ENCODE measurements at regions not wholly inside any gene's neighbourhood (a gene's known extent, or its start where the extent isn't known, plus 50 kb on each side); places are given as distances from the start of the nearest gene placed in this dataset.

GRCh38 chr10:78527296-78527695 is 493.6 kb downstream of the RPS24 start:
- Histone ChIP-seq H3K4me1 (ENCODE audit: insufficient read depth, low read length, poor library complexity, severe bottlenecking) (no peaks in the 10 kb centered on the region), H3K4me2 (ENCODE audit: low read length) (no peak overlapping the region), H3K36me3 (ENCODE audit: insufficient read depth, low read length) (no peaks in the 10 kb centered on the region), H3K27ac (ENCODE audit: low read depth, low read length, poor library complexity, severe bottlenecking) (no peak overlapping the region), H3K9me2 (ENCODE audit: insufficient read depth, low read length) (no peaks in the 10 kb centered on the region), H2AFZ (ENCODE audit: low read length) (no peak overlapping the region), H3K9me3 (ENCODE audit: low read length) (no peaks in the 10 kb centered on the region), H3K4me3 (ENCODE audit: low read depth, low read length, poor library complexity, severe bottlenecking) (no peak overlapping the region), H3K79me2 (ENCODE audit: insufficient read depth, low read depth, low read length) (no peaks in the 10 kb centered on the region), H4K20me1 (ENCODE audit: insufficient read depth, low read length) (no peaks in the 10 kb centered on the region)
- intact Hi-C loops (cut with micrococcal nuclease; ENCODE audit: unreplicated experiment) = no loop called here
- no TSS peak for BruUV-seq (replicated peaks)
- ChIA-PET POLR2A (no interaction called here), CTCF (ENCODE audit: unreplicated experiment) (no interaction called here)
- TF ChIP-seq, protein P1, sequence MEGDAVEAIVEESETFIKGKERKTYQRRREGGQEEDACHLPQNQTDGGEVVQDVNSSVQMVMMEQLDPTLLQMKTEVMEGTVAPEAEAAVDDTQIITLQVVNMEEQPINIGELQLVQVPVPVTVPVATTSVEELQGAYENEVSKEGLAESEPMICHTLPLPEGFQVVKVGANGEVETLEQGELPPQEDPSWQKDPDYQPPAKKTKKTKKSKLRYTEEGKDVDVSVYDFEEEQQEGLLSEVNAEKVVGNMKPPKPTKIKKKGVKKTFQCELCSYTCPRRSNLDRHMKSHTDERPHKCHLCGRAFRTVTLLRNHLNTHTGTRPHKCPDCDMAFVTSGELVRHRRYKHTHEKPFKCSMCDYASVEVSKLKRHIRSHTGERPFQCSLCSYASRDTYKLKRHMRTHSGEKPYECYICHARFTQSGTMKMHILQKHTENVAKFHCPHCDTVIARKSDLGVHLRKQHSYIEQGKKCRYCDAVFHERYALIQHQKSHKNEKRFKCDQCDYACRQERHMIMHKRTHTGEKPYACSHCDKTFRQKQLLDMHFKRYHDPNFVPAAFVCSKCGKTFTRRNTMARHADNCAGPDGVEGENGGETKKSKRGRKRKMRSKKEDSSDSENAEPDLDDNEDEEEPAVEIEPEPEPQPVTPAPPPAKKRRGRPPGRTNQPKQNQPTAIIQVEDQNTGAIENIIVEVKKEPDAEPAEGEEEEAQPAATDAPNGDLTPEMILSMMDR (conservative IDR thresholded peaks at IDR 0.05; ENCODE audit: low read length) = no peak
- no peak for TF ChIP-seq EZH2phosphoT487 (IDR thresholded peaks at IDR 0.05; ENCODE audit: borderline replicate concordance, low read depth, low read length)
- DNase-seq (ENCODE audit: low spot score) = no peak

DNA sequence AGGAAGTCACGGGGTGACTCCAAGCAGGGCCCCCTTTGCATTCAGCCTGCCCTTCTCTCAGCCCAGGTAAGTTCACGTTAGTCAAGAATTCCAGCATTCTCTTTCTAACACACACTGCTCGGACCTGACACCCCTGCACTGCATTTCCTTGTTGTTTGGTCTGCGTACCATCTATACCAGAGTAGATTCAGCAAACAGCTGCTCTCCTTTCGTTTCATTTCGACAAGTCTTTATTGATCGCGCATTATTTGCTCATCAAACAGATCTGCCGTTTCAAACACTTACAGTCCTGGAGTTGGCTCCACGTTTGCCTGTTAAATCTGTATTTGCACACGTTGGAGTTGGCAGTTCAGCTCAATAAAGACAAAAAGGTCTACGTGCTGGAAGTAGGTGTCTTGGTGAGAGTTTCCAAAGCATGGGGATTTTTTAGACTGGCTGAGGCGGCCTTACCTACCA is 495.1 kb downstream of the RPS24 start:
- H3K27ac ChIP-seq (ENCODE audit: low read depth, low read length, poor library complexity, severe bottlenecking) = no peak overlapping the region
- CTCF ChIA-PET (ENCODE audit: unreplicated experiment) = no interaction called here
- no peaks in the 10 kb centered on the region for H3K79me2 ChIP-seq (ENCODE audit: insufficient read depth, low read depth, low read length)
- intact Hi-C loops (cut with micrococcal nuclease; ENCODE audit: unreplicated experiment) = no loop called here
- TF ChIP-seq, protein P1 (conservative IDR thresholded peaks at IDR 0.05; ENCODE audit: low read length) = no peak
- no peak for TF ChIP-seq EZH2phosphoT487 (IDR thresholded peaks at IDR 0.05; ENCODE audit: borderline replicate concordance, low read depth, low read length)
- no peaks in the 10 kb centered on the region for H4K20me1 ChIP-seq (ENCODE audit: insufficient read depth, low read length)
- no peak overlapping the region for H3K4me2 ChIP-seq (ENCODE audit: low read length)
- no peak overlapping the region for H2AFZ ChIP-seq (ENCODE audit: low read length)
- DNase-seq (ENCODE audit: low spot score) = no peak
- H3K9me3 ChIP-seq (ENCODE audit: low read length) = no peaks in the 10 kb centered on the region
- H3K9me2 ChIP-seq (ENCODE audit: insufficient read depth, low read length) = no peaks in the 10 kb centered on the region
- BruUV-seq (replicated peaks) = no TSS peak
- H3K4me3 ChIP-seq (ENCODE audit: low read depth, low read length, poor library complexity, severe bottlenecking) = no peak overlapping the region
- no peaks in the 10 kb centered on the region for H3K36me3 ChIP-seq (ENCODE audit: insufficient read depth, low read length)
- POLR2A ChIA-PET = no interaction called here
- H3K4me1 ChIP-seq (ENCODE audit: insufficient read depth, low read length, poor library complexity, severe bottlenecking) = no peaks in the 10 kb centered on the region

DNA sequence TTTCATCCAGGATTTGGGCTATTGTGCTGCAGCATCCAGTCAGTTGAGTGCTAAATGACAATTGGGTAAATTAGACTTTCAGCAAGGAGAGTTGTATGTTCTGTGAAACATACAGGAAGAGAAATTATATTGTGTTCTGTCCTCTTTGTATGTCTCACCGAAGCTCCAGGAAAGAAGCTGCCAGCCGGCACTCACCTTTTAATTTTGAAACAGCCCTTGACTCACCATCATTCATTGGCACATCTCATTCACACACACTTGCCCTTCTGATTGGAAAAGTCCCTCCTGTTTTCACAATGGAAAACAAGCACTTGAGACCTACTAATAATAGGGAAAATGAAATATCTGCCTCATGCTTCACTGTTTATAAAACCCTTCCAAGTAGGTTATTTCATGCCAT is 495.6 kb downstream of the RPS24 start:
- Histone ChIP-seq H3K27ac (ENCODE audit: low read depth, low read length, poor library complexity, severe bottlenecking) (no peak overlapping the region), H2AFZ (ENCODE audit: low read length) (no peak overlapping the region), H3K9me3 (ENCODE audit: low read length) (no peaks in the 10 kb centered on the region), H3K4me2 (ENCODE audit: low read length) (no peak overlapping the region), H3K9me2 (ENCODE audit: insufficient read depth, low read length) (no peaks in the 10 kb centered on the region), H3K79me2 (ENCODE audit: insufficient read depth, low read depth, low read length) (no peaks in the 10 kb centered on the region), H4K20me1 (ENCODE audit: insufficient read depth, low read length) (no peaks in the 10 kb centered on the region), H3K4me3 (ENCODE audit: low read depth, low read length, poor library complexity, severe bottlenecking) (no peak overlapping the region), H3K4me1 (ENCODE audit: insufficient read depth, low read length, poor library complexity, severe bottlenecking) (no peaks in the 10 kb centered on the region), H3K36me3 (ENCODE audit: insufficient read depth, low read length) (no peaks in the 10 kb centered on the region)
- DNase-seq (ENCODE audit: low spot score) = no peak
- BruUV-seq (replicated peaks) = no TSS peak
- intact Hi-C loops (cut with micrococcal nuclease; ENCODE audit: unreplicated experiment) = no loop called here
- ChIA-PET CTCF (ENCODE audit: unreplicated experiment) (interaction anchor here (0.6 kb wide), 1 partner anchor 17 kb away, joined by 3 read pairs; no protein-coding TSS in a partner anchor), POLR2A (no interaction called here)
- TF ChIP-seq, protein P1 (conservative IDR thresholded peaks at IDR 0.05; ENCODE audit: low read length) = no peak
- no peak for TF ChIP-seq EZH2phosphoT487 (IDR thresholded peaks at IDR 0.05; ENCODE audit: borderline replicate concordance, low read depth, low read length)

Measured in OCI-LY7 (cell line).